ENCODE measurements at regions not wholly inside any gene's neighbourhood (a gene's known extent, or its start where the extent isn't known, plus 50 kb on each side); places are given as distances from the start of the nearest gene placed in this dataset.

- no peak for FAIRE-seq
- SMC1A ChIA-PET (ENCODE audit: uncharacterized antibody, unreplicated experiment) = interaction anchor here (0.7 kb wide), 1 partner anchor 910 kb away, joined by 3 read pairs; no protein-coding TSS in a partner anchor
- no peak overlapping the region for H3K9ac ChIP-seq (ENCODE audit: control insufficient read depth, insufficient read depth, low read length)
- no peaks in the 10 kb centered on the region for H4K20me1 ChIP-seq (ENCODE audit: control insufficient read depth, insufficient read depth)
- WGBS (ENCODE audit: insufficient coverage, insufficient replicate concordance, low lambda C conversion rate, missing lambda C conversion rate) = 89% methylated on average over 7 of the region's 7 CpGs
- BruUV-seq (replicated peaks) = no TSS peak
- in situ Hi-C loops (cut with MboI) = no loop called here
- H3K79me2 ChIP-seq (ENCODE audit: control insufficient read depth, insufficient read depth, low read length) = no peaks in the 10 kb centered on the region
- H3K9me3 ChIP-seq (replicated peaks; ENCODE audit: control insufficient read depth, insufficient read depth, low read length) = no peaks in the 10 kb centered on the region
- RAD21 ChIA-PET (ENCODE audit: unreplicated experiment) = interaction anchor here (1.4 to 1.6 kb wide), 2 partner anchors 42 to 304 kb away, joined by 3 to 4 read pairs; no protein-coding TSS in a partner anchor
- POLR2A ChIA-PET = no interaction called here
- H3K4me2 ChIP-seq (ENCODE audit: control insufficient read depth, insufficient read depth) = no peak overlapping the region
- H3K27me3 ChIP-seq (replicated peaks in 1 of 2; ENCODE audit: control insufficient read depth in 2 of 2, insufficient read depth in 2 of 2, low read length in 1 of 2) = no peaks in the 10 kb centered on the region
- no peak overlapping the region for H3K4me3 ChIP-seq
- no peak for ATAC-seq
- intact Hi-C loops (cut with micrococcal nuclease; ENCODE audit: unreplicated experiment) = no loop called here
- no peak overlapping the region for H3K27ac ChIP-seq (ENCODE audit: control insufficient read depth, insufficient read depth)
- no peaks in the 10 kb centered on the region for H3K36me3 ChIP-seq (ENCODE audit: control insufficient read depth in 2 of 2, insufficient read depth in 2 of 2, low read length in 1 of 2)
- no peak overlapping the region for H2AFZ ChIP-seq (ENCODE audit: control insufficient read depth, low read depth, low read length)
- no peaks in the 10 kb centered on the region for H3K4me1 ChIP-seq (ENCODE audit: control insufficient read depth, insufficient read depth, low read length)
- CTCF ChIA-PET = interaction anchor here (0.8 kb wide), 1 partner anchor 710 kb away, joined by 3 read pairs; no protein-coding TSS in a partner anchor
- no peak for DNase-seq (ENCODE audit: low read depth, low spot score)
- TF ChIP-seq NR2F1 (conservative IDR thresholded peaks at IDR 0.05) (no peak), ETV6 (conservative IDR thresholded peaks at IDR 0.05 in 1 of 2, IDR thresholded peaks at IDR 0.05 in 1 of 2; ENCODE audit: borderline replicate concordance in 1 of 2, low read depth in 1 of 2) (no peak), MXI1 (IDR thresholded peaks at IDR 0.05; ENCODE audit: low read depth, low read length) (no peak), CTCF (IDR thresholded peaks at IDR 0.05 in 2 of 3, conservative IDR thresholded peaks at IDR 0.05 in 1 of 3; ENCODE audit: control insufficient read depth in 2 of 3, extremely low read depth in 1 of 3, insufficient read depth in 1 of 3, low read depth in 3 of 3, low read length in 3 of 3) (no peak), RB1 (IDR thresholded peaks at IDR 0.05; ENCODE audit: borderline replicate concordance) (no peak), MTA3 (IDR thresholded peaks at IDR 0.05; ENCODE audit: borderline replicate concordance, low read length) (no peak), MTA2 (IDR thresholded peaks at IDR 0.05; ENCODE audit: low read depth) (no peak), TCF12 (IDR thresholded peaks at IDR 0.05; ENCODE audit: low read depth, low read length) (no peak), BACH1 (IDR thresholded peaks at IDR 0.05; ENCODE audit: borderline replicate concordance) (no peak), CBX3 (IDR thresholded peaks at IDR 0.05; ENCODE audit: borderline replicate concordance, low read depth) (no peak), RAD51 (IDR thresholded peaks at IDR 0.05) (no peak), MAX (IDR thresholded peaks at IDR 0.05; ENCODE audit: low read depth, low read length) (no peak), HSF1 (IDR thresholded peaks at IDR 0.05; ENCODE audit: low read depth, low read length) (no peak), ZBTB4 (CRISPR knock-in tag; IDR thresholded peaks at IDR 0.05) (no peak), ELK1 (IDR thresholded peaks at IDR 0.05; ENCODE audit: low read depth, low read length) (no peak), TCF3 (IDR thresholded peaks at IDR 0.05; ENCODE audit: borderline replicate concordance, insufficient read depth, low read depth, low read length) (no peak)
Measured at GRCh38 chr3:107981471-107982111, 109.2 kb downstream of the CD47 start.

Data from GM12878 (cell line).